ENCODE measurements at regions not wholly inside any gene's neighbourhood (a gene's known extent, or its start where the extent isn't known, plus 50 kb on each side); places are given as distances from the start of the nearest gene placed in this dataset.
"Not testable (repeated sequence)": the region's sequence is repeated elsewhere in the genome, so short reads cannot be mapped to it uniquely, and the experiment has no call there.

GRCh38 chr13:90315061-90315460 lies 1032.4 kb upstream of the MIR17HG start:
- no peak for DNase-seq

GRCh38 chr13:90320664-90321063 lies 1026.8 kb upstream of the MIR17HG start:
- no peak for DNase-seq

- no peak for DNase-seq
Measured at GRCh38 chr13:90321281-90321931, 1026.1 kb upstream of the MIR17HG start.

GRCh38 chr13:90329641-90330040 lies 1017.8 kb upstream of the MIR17HG start:
- DNase-seq, result no peak

GRCh38 chr13:90331974-90332373 lies 1015.5 kb upstream of the MIR17HG start:
- DNase-seq, result no peak

- DNase-seq, result no peak
Measured at GRCh38 chr13:90336507-90336906, 1011.0 kb upstream of the MIR17HG start.

- DNase-seq, result not testable (repeated sequence)
Measured at GRCh38 chr13:90341348-90341747, 1006.1 kb upstream of the MIR17HG start.

GRCh38 chr13:90348477-90349136 lies 998.9 kb upstream of the MIR17HG start:
- not testable (repeated sequence) for DNase-seq

- no peak for DNase-seq
Measured at GRCh38 chr13:90352763-90353162, 994.7 kb upstream of the MIR17HG start.

GRCh38 chr13:90355162-90355751 lies 992.2 kb upstream of the MIR17HG start:
- DNase-seq, result no peak

GRCh38 chr13:90360785-90361184 lies 986.7 kb upstream of the MIR17HG start:
- DNase-seq, result no peak

GRCh38 chr13:90362707-90363106 lies 984.8 kb upstream of the MIR17HG start:
- no peak for DNase-seq

GRCh38 chr13:90365130-90365529 lies 982.4 kb upstream of the MIR17HG start:
- no peak for DNase-seq

- DNase-seq, result no peak
Measured at GRCh38 chr13:90374168-90374567, 973.3 kb upstream of the MIR17HG start.

GRCh38 chr13:90375851-90376250 lies 971.6 kb upstream of the MIR17HG start:
- no peak for DNase-seq

GRCh38 chr13:90382425-90382824 lies 965.1 kb upstream of the MIR17HG start:
- DNase-seq, result no peak

GRCh38 chr13:90385781-90386489 lies 961.6 kb upstream of the MIR17HG start:
- no peak for DNase-seq

GRCh38 chr13:90388887-90389452 lies 958.5 kb upstream of the MIR17HG start:
- no peak for DNase-seq

- no peak for DNase-seq
Measured at GRCh38 chr13:90389537-90389936, 958.0 kb upstream of the MIR17HG start.

GRCh38 chr13:90393408-90393807 lies 954.1 kb upstream of the MIR17HG start:
- no peak for DNase-seq

GRCh38 chr13:90395348-90395747 lies 952.1 kb upstream of the MIR17HG start:
- no peak for DNase-seq

GRCh38 chr13:90395846-90396245 lies 951.6 kb upstream of the MIR17HG start:
- DNase-seq, result no peak

- DNase-seq, result no peak
Measured at GRCh38 chr13:90396266-90396665, 951.2 kb upstream of the MIR17HG start.
